Upper lobe of right lung (tissue), 1 donor: ENCODE measurements at regions not wholly inside any gene's neighbourhood (a gene's known extent, or its start where the extent isn't known, plus 50 kb on each side); places are given as distances from the start of the nearest gene placed in this dataset.

Experiments used
- ATAC-seq: fragments of 200-7000 bp; cut with Tn5 transposase; one replicate; pipeline ENCODE4 v1.9.1; 2020; ENCODE audit warnings: mild to moderate bottlenecking, moderate library complexity
- DNase-seq: peaks from one replicate; pipeline ENCODE4 v3.0.0-alpha.2; 2020
- H3K27ac ChIP-seq: fragments of 200-600 bp; one replicate; pipeline ENCODE4 v1.8.0; 2022
- H3K27me3 ChIP-seq: fragments of 200-600 bp; one replicate; pipeline ENCODE4 v1.8.0; 2022; ENCODE audit warnings: mild to moderate bottlenecking
- H3K36me3 ChIP-seq: fragments of 200-600 bp; one replicate; pipeline ENCODE4 v1.8.0; 2022
- H3K4me1 ChIP-seq: fragments of 200-600 bp; one replicate; pipeline ENCODE4 v1.8.0; 2022
- H3K4me3 ChIP-seq: fragments of 200-600 bp; one replicate; pipeline ENCODE4 v1.8.0; 2022; ENCODE audit warnings: mild to moderate bottlenecking
- H3K9me3 ChIP-seq: fragments of 200-600 bp; one replicate; pipeline ENCODE4 v1.8.0; 2022
- intact Hi-C: fragments of 100-400 bp; cut with DNase I; formaldehyde crosslinking; loops from one replicate; pipeline ENCODE4 v1.11.0; 2022
- TF ChIP-seq, protein P1 (sequence below): fragments of 200-600 bp; IDR thresholded peaks from one replicate; pipeline ENCODE4 v1.8.0; 2022; ENCODE audit warnings: antibody characterized with exemption
- donor health status: DM: no; HTN: yes; CAD: no; lungs with severe emphysema.

DNA sequence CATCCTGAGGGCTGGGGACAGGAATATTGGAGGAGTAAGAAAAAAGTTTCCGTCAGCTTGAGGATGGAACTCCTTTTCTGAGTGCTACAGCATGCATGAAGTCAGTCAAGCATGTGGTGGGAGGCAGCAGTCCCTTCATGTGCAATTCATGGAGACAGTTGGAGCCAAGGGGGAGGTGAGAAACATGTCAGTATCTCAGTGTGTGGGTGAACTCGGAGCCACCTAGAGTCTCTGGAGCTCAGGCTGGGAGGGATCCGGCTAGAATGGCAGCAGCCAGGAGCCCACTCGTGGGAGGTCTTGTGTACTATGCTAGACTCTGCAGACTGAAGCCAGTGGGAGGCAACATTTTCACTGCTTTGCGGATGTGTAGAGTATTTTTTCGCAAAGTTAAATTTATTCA is 60.3 kb downstream of the AVPR1A start:
- no peaks in the 10 kb centered on the region for H3K27me3 ChIP-seq
- H3K27ac ChIP-seq, result no peak overlapping the region
- H3K4me3 ChIP-seq, result no peak overlapping the region
- ATAC-seq, result no peak
- H3K9me3 ChIP-seq, result no peaks in the 10 kb centered on the region
- no peak for DNase-seq
- no peaks in the 10 kb centered on the region for H3K4me1 ChIP-seq
- TF ChIP-seq, protein P1, sequence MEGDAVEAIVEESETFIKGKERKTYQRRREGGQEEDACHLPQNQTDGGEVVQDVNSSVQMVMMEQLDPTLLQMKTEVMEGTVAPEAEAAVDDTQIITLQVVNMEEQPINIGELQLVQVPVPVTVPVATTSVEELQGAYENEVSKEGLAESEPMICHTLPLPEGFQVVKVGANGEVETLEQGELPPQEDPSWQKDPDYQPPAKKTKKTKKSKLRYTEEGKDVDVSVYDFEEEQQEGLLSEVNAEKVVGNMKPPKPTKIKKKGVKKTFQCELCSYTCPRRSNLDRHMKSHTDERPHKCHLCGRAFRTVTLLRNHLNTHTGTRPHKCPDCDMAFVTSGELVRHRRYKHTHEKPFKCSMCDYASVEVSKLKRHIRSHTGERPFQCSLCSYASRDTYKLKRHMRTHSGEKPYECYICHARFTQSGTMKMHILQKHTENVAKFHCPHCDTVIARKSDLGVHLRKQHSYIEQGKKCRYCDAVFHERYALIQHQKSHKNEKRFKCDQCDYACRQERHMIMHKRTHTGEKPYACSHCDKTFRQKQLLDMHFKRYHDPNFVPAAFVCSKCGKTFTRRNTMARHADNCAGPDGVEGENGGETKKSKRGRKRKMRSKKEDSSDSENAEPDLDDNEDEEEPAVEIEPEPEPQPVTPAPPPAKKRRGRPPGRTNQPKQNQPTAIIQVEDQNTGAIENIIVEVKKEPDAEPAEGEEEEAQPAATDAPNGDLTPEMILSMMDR, result no peak
- intact Hi-C loops, result no loop called here
- no peaks in the 10 kb centered on the region for H3K36me3 ChIP-seq

DNA sequence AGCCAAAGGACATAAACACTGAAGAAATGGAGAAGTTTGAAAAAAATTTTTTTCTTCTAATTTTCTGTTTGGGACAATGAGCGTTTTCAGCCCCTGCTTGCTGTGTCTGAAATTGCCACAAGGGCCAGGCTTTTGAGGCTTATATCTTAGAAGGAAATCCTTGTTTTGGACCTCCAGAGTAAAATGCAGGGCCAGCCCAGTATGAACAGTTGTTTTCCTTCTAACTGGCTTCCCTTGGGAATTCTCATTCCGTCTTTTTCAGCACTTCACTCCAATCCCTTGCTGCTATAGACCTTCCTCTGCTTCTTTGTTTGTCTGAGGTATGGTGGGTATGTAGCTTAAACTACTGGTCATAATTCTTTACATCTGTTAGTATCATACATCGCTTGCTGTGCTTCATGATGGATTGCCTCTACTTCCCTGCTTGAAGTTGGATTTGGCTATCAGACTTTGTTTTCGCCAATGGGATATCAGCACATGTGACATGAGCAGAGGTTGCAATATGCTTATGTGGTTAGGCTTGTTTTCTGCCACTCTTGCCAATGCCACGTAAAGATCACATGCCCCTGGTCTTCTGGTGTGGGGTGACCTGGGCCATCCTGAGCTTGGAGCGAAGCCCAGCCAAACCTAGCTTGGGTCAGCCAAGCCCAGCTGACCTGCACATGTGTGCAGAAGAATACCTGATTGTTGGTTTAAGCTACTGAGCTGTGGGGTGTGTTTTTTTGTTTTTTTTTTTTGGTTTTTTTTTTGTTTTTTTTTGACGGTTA is 64.7 kb downstream of the AVPR1A start:
- Histone ChIP-seq H3K9me3 (no peaks in the 10 kb centered on the region), H3K27ac (no peak overlapping the region), H3K4me1 (no peaks in the 10 kb centered on the region), H3K4me3 (no peak overlapping the region), H3K27me3 (no peaks in the 10 kb centered on the region), H3K36me3 (no peaks in the 10 kb centered on the region)
- DNase-seq, result no peak
- ATAC-seq, result no peak
- TF ChIP-seq, protein P1, result no peak
- intact Hi-C loops, result no loop called here

DNA sequence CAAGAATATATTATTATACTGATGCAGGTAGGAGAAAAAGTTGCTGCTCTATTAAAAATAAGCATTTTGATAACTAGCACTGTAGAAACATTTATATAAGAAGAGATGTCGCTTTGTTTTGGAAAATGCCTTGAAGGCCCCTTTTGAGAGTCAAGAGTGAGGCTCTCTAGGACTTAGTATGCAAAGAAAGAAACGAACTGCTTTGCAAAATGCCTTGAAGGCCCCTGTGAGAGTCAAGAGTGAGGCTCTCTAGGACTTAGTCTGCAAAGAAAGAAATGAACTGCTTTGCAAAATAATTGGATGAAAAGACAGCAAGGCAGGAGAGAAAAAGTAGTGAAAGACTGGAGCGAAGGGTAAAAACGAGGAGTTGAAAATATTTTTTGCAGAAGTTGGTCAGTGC is 65.9 kb downstream of the AVPR1A start:
- no peaks in the 10 kb centered on the region for H3K9me3 ChIP-seq
- TF ChIP-seq, protein P1, result no peak

GRCh38 chr12:63084501-63084900 is 66.5 kb downstream of the AVPR1A start:
- intact Hi-C loops, result no loop called here
- ATAC-seq (no peak), DNase-seq (no peak)
- TF ChIP-seq, protein P1, result no peak
- H3K27me3 ChIP-seq, result no peaks in the 10 kb centered on the region
- no peaks in the 10 kb centered on the region for H3K4me1 ChIP-seq
- no peak overlapping the region for H3K27ac ChIP-seq
- no peaks in the 10 kb centered on the region for H3K36me3 ChIP-seq
- H3K4me3 ChIP-seq, result no peak overlapping the region
- no peaks in the 10 kb centered on the region for H3K9me3 ChIP-seq

More for the DNA sequence above, 65.9 kb downstream of the AVPR1A start:
- no peaks in the 10 kb centered on the region for H3K36me3 ChIP-seq
- intact Hi-C loops, result no loop called here
- no peak for ATAC-seq
- DNase-seq, result no peak
- no peak overlapping the region for H3K4me3 ChIP-seq
- H3K27me3 ChIP-seq, result no peaks in the 10 kb centered on the region
- H3K27ac ChIP-seq, result no peak overlapping the region
- H3K4me1 ChIP-seq, result no peaks in the 10 kb centered on the region

DNA sequence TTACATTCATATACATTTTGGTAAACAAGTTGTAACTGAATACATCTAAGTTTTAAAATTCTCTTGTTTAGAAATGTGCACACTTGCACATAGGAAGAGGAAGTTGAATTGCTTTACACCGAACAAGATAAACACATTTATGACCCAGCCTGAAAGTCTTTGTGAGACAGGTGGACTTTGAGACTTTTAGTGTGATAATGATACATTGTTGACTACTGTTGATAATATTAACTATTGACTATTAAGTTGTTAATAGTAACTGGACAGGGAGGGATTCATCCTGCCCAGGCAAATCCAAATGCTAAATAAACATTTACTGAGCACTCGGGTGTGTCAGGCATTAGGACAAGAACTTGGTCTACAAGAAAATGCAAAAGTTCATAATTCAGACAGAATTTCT is 68.0 kb downstream of the AVPR1A start:
- no peak for ATAC-seq
- no peak overlapping the region for H3K4me3 ChIP-seq
- H3K4me1 ChIP-seq, result no peaks in the 10 kb centered on the region
- no peaks in the 10 kb centered on the region for H3K9me3 ChIP-seq
- TF ChIP-seq, protein P1, result no peak
- no peak overlapping the region for H3K27ac ChIP-seq
- intact Hi-C loops, result no loop called here
- no peaks in the 10 kb centered on the region for H3K36me3 ChIP-seq
- no peaks in the 10 kb centered on the region for H3K27me3 ChIP-seq
- no peak for DNase-seq
